Activated T-cell treated with anti-CD3 and anti-CD28 coated beads, Interleukin-2, amount 50 U/mL, for 4 hours (primary cell): ENCODE measurements at regions not wholly inside any gene's neighbourhood (a gene's known extent, or its start where the extent isn't known, plus 50 kb on each side); places are given as distances from the start of the nearest gene placed in this dataset.

Source experiments
- ATAC-seq, 2 donors: fragments of 200-7000 bp; cut with Tn5 transposase; one replicate each; pipeline ENCODE4 v1.10.0; 2021
- DNase-seq: peaks from one replicate; pipeline ENCODE4 v3.0.0-alpha.2; 2020
- H3K27me3 Mint-ChIP-seq: one replicate; pipeline ENCODE4 v1.8.0; 2021; ENCODE audit warnings: low read depth, mixed read lengths
- H3K36me3 Mint-ChIP-seq: one replicate; pipeline ENCODE4 v1.8.0; 2022; ENCODE audit warnings: mixed read lengths; ENCODE audit not compliant: insufficient read depth
- H3K4me1 Mint-ChIP-seq: one replicate; pipeline ENCODE4 v1.8.0; 2021; ENCODE audit warnings: low read depth, mixed read lengths
- H3K4me3 Mint-ChIP-seq: one replicate; pipeline ENCODE4 v1.8.0; 2021; ENCODE audit warnings: mild to moderate bottlenecking, moderate library complexity, mixed read lengths
- H3K9me3 Mint-ChIP-seq: one replicate; pipeline ENCODE4 v1.8.0; 2021; ENCODE audit warnings: mixed read lengths

GRCh38 chr13:109874484-109875454 lies 88.4 kb upstream of the IRS2 start:
- Mint-ChIP-seq H3K4me3 (no peak overlapping the region), H3K9me3 (no peaks in the 10 kb centered on the region), H3K27me3 (peaks cover 16% of the 10 kb centered on the region), H3K36me3 (no peaks in the 10 kb centered on the region), H3K4me1 (no peaks in the 10 kb centered on the region)
- ATAC-seq (no peak), DNase-seq (no peak)

GRCh38 chr13:109873351-109874123 lies 87.2 kb upstream of the IRS2 start:
- Mint-ChIP-seq H3K4me1 (no peaks in the 10 kb centered on the region), H3K4me3 (no peak overlapping the region), H3K9me3 (no peaks in the 10 kb centered on the region), H3K36me3 (no peaks in the 10 kb centered on the region), H3K27me3 (peaks cover 16% of the 10 kb centered on the region)
- DNase-seq = no peak
- ATAC-seq = no peak

DNA sequence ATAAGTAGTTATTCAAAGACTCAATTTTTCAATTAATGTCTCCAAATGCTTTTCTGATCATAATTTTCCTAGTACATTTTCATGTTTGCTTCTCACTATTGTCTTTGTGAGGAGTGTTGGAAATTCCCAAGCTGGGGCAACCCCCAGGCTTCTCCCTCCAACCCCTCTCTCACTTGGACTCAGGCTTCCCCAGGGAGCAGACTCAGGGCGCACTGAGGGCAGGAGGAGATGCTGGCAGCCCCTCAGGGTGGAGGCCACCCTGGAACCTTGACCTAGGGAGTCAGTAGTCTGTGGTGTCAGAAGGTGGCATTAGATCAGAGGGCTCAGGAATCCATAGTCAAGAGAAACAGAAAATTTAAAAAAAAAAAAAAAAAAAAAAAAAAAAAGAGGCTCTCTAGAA lies 86.5 kb upstream of the IRS2 start:
- peaks cover 16% of the 10 kb centered on the region for H3K27me3 Mint-ChIP-seq
- ATAC-seq = no peak
- no peaks in the 10 kb centered on the region for H3K36me3 Mint-ChIP-seq
- H3K4me3 Mint-ChIP-seq = no peak overlapping the region
- H3K4me1 Mint-ChIP-seq = no peaks in the 10 kb centered on the region
- no peak for DNase-seq
- H3K9me3 Mint-ChIP-seq = no peaks in the 10 kb centered on the region

DNA sequence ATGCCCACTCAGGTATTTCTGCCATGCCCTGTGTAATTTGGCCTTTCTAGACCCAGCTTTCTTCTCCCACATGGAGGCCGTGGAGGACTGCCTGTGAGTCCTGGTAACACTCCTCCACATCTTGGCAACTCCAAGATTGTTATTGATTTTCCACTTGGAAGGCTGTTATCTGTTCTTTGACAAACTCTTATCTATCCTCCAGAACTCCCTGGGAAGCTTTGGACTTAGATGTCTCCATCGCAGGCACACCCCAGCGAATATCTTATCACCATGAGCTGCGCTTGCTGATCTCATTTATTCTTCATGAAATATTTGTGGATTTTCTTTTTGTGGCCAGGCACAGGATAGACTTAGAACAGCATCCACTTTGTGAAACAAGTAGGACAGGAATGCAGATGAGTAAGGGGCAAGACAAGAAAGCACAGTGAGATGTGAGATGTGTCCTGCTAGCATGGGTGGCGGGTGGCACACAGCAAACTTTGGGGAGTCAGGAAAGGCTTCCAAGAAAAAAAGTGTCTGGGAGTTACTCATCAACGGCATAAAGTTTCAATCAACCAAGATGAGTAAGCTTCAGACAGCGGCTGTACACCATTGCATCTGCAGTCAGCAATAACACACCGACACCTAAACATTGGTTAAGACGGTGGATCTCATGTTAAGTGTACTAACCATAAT lies 84.5 kb upstream of the IRS2 start:
- H3K4me1 Mint-ChIP-seq = no peaks in the 10 kb centered on the region
- ATAC-seq (no peak), DNase-seq (no peak)
- no peaks in the 10 kb centered on the region for H3K36me3 Mint-ChIP-seq
- no peak overlapping the region for H3K4me3 Mint-ChIP-seq
- H3K27me3 Mint-ChIP-seq = peaks cover 19% of the 10 kb centered on the region
- no peaks in the 10 kb centered on the region for H3K9me3 Mint-ChIP-seq

DNA sequence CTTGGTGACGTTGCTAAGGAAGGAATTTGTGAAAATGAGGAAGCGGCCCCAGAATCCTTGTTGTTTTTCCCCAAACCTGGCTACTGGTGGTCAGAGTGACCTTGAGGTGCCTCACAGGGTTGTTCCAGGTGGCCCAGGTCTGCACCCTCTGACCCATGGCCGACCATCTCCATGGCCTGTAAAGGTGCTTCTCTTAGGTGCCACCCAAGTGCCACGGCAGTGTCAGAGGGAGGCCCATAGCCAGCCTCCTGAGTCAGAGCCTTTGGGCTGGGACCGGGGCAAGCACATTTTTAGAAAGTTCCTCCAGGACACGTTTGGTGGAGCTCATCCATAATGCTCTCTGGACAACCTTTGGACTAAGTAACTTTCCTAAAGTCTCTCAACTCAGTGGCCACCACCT lies 83.9 kb upstream of the IRS2 start:
- ATAC-seq = no peak
- no peak for DNase-seq
- H3K9me3 Mint-ChIP-seq = no peaks in the 10 kb centered on the region
- no peak overlapping the region for H3K4me3 Mint-ChIP-seq
- H3K4me1 Mint-ChIP-seq = no peaks in the 10 kb centered on the region
- peaks cover 20% of the 10 kb centered on the region for H3K27me3 Mint-ChIP-seq
- H3K36me3 Mint-ChIP-seq = no peaks in the 10 kb centered on the region

DNA sequence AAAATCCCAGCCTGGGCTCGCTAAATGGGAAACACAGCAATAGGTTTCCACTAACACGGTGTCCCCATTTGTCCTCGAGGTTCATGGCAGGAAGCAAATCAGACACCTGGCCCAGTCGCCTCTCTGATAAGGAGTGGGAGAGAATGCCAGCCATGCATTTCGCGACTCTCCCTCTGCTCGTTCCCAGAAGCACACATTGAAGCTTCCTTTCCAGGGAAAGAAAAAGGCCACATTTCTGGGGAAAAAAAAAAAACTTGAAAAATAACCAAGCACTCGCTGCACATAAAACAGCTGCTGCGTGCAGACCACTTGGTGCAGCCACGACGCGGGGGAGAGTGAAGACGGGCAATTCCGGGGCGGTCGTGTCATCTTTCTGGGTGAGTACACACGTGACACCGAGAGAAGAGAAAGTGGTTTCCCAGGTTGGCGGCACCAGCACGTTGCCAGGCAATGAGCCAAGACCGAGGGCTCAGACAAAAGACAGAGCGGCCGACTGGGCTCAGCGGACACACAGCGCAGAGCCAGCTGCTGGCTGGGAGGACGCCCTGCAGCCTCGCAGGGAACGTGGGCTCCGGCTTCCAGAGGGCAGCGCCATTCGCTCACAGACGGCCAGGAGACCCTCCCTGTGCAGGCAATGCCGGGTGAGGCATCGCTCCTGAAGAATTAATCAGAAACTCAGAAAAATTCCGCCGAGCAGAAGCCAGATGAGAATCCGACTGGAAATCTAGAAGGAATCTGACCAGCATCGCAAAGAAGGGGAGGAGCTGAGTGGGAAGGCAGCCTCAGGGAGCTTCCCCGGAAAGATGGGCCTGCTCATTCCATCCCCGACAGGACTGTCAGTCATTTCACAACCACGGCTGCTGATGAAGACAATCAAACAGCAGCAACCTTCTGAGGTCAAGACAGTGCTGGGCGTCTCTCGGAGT lies 83.2 kb upstream of the IRS2 start:
- Mint-ChIP-seq H3K4me3 (no peak overlapping the region), H3K4me1 (no peaks in the 10 kb centered on the region), H3K9me3 (no peaks in the 10 kb centered on the region), H3K36me3 (no peaks in the 10 kb centered on the region), H3K27me3 (peaks cover 21% of the 10 kb centered on the region)
- DNase-seq = no peak
- peak; percentile 63 to 77 for ATAC-seq

DNA sequence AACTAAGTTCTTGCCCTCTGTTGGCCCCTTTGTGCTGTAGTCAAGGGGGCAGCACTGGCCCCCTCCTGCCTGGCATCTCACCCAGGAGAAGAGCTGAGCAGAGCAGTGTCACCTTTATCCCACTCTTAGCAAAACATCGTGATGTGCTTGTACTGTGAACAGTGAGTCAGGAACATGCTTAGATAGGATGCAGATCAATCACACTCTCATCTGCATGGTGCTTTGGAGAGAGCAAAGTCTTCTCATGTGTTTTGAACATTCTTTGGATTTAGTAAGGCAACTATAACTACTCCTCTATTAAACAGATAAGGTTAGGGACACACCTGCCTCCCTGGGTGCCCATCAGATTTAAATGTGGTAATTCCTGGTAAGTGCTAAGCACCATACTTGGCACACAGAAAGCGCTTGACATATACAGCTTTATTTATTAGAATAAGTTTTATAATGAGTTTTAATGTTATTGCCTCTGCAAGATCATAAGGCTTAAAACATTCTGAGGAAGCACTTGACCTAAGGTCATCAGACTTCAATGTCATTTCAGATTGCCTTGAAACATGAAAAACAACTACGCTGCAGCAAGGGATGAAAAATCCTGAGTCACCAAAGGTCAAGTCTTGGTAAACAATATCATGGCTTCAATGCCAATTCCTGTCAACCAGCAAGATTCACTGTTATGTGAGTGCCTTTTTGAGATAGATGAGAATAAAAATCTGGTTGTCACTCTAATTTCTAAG lies 82.4 kb upstream of the IRS2 start:
- no peaks in the 10 kb centered on the region for H3K9me3 Mint-ChIP-seq
- H3K4me1 Mint-ChIP-seq = no peaks in the 10 kb centered on the region
- DNase-seq (no peak), ATAC-seq (no peak)
- H3K27me3 Mint-ChIP-seq = peaks cover 19% of the 10 kb centered on the region
- no peaks in the 10 kb centered on the region for H3K36me3 Mint-ChIP-seq
- H3K4me3 Mint-ChIP-seq = no peak overlapping the region

DNA sequence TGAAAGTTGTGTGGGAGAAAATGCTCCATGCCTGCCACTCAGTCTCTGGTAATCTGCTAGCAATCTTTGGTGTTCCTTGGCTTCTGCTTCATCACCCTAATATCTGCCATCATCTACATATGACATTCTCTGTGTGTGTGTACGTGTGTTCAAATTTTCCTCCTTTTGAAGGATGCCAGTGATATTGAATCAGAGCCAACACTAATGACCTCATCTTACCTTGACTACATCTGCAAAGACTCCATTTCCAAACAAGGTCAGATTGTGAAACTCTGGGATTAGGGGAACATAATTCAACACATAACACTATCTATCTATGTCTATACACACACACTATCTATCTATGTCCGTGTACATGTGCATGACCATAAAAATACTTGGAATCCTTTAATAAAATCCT lies 81.4 kb upstream of the IRS2 start:
- no peaks in the 10 kb centered on the region for H3K36me3 Mint-ChIP-seq

DNA sequence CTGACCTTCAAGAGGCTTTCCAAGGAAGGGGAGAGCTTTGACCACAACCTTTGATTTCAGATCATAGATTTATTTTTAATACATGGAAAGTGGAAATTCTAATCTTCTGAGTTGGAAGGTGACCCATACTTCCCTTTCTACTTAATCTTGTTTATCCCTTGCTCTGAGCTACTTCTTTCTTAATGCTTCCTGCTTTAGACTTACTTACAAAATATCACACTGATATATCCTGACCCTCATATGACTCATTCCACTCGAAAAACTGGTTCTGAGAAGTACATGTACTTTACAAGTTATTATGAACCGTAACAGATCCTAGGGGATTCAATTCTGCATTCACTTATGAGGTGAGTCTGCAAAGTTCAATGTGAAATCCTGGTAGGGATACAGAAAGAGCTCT lies 76.2 kb upstream of the IRS2 start:
- ATAC-seq (no peak), DNase-seq (no peak)
- no peaks in the 10 kb centered on the region for H3K4me1 Mint-ChIP-seq
- peaks cover 41% of the 10 kb centered on the region for H3K27me3 Mint-ChIP-seq
- no peaks in the 10 kb centered on the region for H3K36me3 Mint-ChIP-seq
- no peaks in the 10 kb centered on the region for H3K9me3 Mint-ChIP-seq
- H3K4me3 Mint-ChIP-seq = no peak overlapping the region

More for the DNA sequence above, 81.4 kb upstream of the IRS2 start:
- ATAC-seq (no peak), DNase-seq (no peak)
- no peaks in the 10 kb centered on the region for H3K4me1 Mint-ChIP-seq
- H3K9me3 Mint-ChIP-seq = no peaks in the 10 kb centered on the region
- H3K27me3 Mint-ChIP-seq = peaks cover 24% of the 10 kb centered on the region
- H3K4me3 Mint-ChIP-seq = no peak overlapping the region

DNA sequence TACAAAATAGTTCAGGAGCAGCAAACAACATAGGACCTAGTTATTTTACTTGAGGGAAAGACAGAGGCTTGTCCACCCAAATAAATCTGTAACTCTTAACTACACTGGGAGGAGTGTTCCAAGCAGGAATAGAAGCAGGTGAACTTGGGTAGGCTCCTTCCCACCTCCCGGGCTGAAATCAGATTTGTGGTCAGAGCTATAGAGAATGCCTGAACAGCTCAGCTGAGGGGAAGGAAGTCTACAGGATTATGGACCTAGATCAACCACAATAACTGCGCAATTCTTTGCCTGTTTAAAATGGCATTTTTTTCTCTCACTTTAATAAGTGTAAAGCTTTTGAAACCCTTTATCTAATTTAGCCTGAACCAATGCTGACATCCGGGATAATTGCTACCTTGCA lies 73.5 kb upstream of the IRS2 start:
- Mint-ChIP-seq H3K4me1 (no peaks in the 10 kb centered on the region), H3K4me3 (no peak overlapping the region), H3K36me3 (no peaks in the 10 kb centered on the region), H3K9me3 (no peaks in the 10 kb centered on the region), H3K27me3 (peaks cover 54% of the 10 kb centered on the region)
- ATAC-seq (no peak), DNase-seq (no peak)

GRCh38 chr13:109859216-109859835 lies 72.9 kb upstream of the IRS2 start:
- H3K36me3 Mint-ChIP-seq = no peaks in the 10 kb centered on the region
- peaks cover 52% of the 10 kb centered on the region for H3K27me3 Mint-ChIP-seq
- no peak for DNase-seq
- ATAC-seq = no peak
- no peaks in the 10 kb centered on the region for H3K4me1 Mint-ChIP-seq
- H3K9me3 Mint-ChIP-seq = no peaks in the 10 kb centered on the region
- H3K4me3 Mint-ChIP-seq = no peak overlapping the region

- H3K4me3 Mint-ChIP-seq = no peak overlapping the region
- no peaks in the 10 kb centered on the region for H3K4me1 Mint-ChIP-seq
- ATAC-seq (no peak), DNase-seq (no peak)
- H3K27me3 Mint-ChIP-seq = peaks cover 49% of the 10 kb centered on the region
- H3K9me3 Mint-ChIP-seq = no peaks in the 10 kb centered on the region
- no peaks in the 10 kb centered on the region for H3K36me3 Mint-ChIP-seq
These were observed 71.9 kb upstream of the IRS2 start for GRCh38 chr13:109858319-109858718.

GRCh38 chr13:109857803-109858202 lies 71.4 kb upstream of the IRS2 start:
- H3K4me3 Mint-ChIP-seq = no peak overlapping the region
- DNase-seq (no peak), ATAC-seq (no peak)
- no peaks in the 10 kb centered on the region for H3K4me1 Mint-ChIP-seq
- H3K9me3 Mint-ChIP-seq = no peaks in the 10 kb centered on the region
- H3K36me3 Mint-ChIP-seq = no peaks in the 10 kb centered on the region
- H3K27me3 Mint-ChIP-seq = peaks cover 47% of the 10 kb centered on the region
